Epithelial cell of proximal tubule (primary cell): ENCODE measurements at regions not wholly inside any gene's neighbourhood (a gene's known extent, or its start where the extent isn't known, plus 50 kb on each side); places are given as distances from the start of the nearest gene placed in this dataset.

Experiments used
- DNase-seq: peaks from one replicate; pipeline ENCODE4 v3.0.0-alpha.2; 2011; ENCODE audit warnings: low read depth
- H3K4me3 ChIP-seq: 2 replicates; pipeline ENCODE4 v1.5.1; 2011; ENCODE audit warnings: low read depth, mild to moderate bottlenecking, low read length
- TF ChIP-seq, protein P1 (sequence below): conservative IDR thresholded peaks from 2 replicates; pipeline ENCODE4 v1.5.1; 2012; ENCODE audit warnings: low read depth, mild to moderate bottlenecking, low read length

DNA sequence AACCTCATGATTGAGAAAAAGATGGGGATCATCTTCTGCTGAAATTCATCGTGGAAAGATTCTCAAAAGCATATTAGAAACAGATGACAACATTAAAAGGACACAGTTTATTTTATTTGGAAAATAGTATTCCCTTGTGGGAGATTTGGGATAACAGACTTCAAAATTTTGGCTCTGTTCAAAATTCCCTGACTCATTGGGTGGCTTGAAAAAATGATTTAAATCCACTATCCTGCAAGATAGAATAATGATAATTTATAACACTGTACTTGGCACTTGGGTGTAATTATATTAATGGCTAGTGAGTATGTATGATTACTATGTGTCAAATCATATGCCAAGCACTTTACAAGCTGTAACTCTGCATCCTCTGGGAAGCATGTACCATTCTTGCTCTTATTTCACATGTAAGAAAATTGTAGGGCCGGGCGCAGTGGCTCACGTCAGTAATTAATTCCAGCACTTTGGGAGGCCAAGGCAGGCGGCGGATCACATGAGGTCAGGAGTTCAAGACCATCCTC is 128.8 kb downstream of the LMNTD1 start:
- DNase-seq, result no peak
- TF ChIP-seq, protein P1, sequence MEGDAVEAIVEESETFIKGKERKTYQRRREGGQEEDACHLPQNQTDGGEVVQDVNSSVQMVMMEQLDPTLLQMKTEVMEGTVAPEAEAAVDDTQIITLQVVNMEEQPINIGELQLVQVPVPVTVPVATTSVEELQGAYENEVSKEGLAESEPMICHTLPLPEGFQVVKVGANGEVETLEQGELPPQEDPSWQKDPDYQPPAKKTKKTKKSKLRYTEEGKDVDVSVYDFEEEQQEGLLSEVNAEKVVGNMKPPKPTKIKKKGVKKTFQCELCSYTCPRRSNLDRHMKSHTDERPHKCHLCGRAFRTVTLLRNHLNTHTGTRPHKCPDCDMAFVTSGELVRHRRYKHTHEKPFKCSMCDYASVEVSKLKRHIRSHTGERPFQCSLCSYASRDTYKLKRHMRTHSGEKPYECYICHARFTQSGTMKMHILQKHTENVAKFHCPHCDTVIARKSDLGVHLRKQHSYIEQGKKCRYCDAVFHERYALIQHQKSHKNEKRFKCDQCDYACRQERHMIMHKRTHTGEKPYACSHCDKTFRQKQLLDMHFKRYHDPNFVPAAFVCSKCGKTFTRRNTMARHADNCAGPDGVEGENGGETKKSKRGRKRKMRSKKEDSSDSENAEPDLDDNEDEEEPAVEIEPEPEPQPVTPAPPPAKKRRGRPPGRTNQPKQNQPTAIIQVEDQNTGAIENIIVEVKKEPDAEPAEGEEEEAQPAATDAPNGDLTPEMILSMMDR, result no peak
- H3K4me3 ChIP-seq, result no peak overlapping the region

DNA sequence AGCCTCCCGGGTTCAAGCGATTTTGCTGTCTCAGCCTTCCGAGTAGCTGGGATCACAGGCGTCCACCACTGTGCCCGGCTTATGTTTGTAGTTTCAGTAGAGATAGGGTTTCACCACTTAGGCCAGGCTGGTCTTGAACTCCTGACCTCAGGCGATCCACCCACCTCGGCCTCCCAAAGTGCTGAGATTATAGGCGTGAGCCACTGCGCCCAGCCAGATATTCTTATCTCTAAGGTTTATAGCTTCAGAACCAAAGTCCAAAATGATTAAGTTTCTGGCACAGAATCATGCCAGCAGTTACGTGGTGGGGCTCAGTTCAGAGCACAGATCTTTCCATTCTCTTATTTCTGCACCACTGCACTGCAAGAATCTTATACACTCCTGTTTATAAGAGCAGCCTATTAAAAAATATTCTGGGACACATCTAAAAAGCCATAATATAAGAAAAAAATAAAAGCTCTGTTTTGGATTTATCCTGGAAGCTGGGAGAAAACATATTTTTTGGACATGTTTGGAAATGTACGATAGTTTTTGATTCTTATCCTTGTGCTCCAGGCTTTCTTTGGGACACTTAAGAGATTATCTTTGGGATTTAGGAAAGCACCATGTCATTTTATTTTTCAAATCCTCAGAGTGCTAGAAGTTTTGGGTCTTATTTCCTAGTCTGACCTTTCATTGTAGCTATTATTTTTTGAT is 129.6 kb downstream of the LMNTD1 start:
- TF ChIP-seq, protein P1, result no peak
- H3K4me3 ChIP-seq, result no peak overlapping the region
- no peak for DNase-seq

DNA sequence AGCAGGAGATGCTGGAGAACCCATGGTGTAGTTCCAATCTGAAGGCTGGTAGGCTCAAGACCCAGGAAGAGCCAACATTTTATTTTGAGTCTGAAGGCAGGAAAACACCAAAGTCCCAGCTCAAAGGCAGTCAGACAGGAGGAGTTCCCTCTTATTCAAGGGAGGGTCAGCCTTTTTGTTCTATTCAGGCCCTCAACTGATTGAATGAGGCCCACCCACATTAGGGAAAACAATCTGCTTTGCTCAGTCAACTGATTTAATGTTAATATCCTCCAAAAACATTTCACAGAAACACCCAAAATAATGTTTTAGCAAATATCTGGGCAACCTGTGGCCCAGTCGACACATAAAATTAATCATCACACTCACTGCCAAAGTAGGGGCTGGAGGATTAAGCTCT is 130.8 kb downstream of the LMNTD1 start:
- TF ChIP-seq, protein P1, result no peak
- no peak for DNase-seq

DNA sequence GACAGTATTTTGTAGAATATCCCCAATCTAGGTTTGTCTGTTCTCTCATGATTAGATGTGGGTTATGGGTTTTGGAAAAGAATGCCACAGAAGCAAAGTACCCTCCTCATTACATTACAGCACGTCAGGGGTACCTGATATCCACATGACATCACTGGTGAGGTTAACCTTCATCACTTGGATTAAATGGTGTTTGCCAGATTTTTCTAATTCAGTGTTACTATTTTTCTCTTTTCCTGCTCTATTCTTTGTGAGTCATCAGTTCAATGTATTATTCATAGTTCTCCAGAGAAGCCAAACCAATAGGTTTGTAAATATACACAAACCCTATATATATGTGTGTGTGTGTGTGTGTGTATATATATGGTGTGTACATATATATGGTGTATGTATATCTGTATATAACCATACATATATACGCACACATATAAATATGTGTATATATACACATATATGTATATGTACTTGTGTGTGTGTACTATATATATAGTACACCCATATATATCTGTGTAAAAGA is 131.4 kb downstream of the LMNTD1 start:
- no peak for DNase-seq
- H3K4me3 ChIP-seq, result no peak overlapping the region
- TF ChIP-seq, protein P1, result no peak

More for the DNA sequence above, 130.8 kb downstream of the LMNTD1 start:
- H3K4me3 ChIP-seq, result no peak overlapping the region

DNA sequence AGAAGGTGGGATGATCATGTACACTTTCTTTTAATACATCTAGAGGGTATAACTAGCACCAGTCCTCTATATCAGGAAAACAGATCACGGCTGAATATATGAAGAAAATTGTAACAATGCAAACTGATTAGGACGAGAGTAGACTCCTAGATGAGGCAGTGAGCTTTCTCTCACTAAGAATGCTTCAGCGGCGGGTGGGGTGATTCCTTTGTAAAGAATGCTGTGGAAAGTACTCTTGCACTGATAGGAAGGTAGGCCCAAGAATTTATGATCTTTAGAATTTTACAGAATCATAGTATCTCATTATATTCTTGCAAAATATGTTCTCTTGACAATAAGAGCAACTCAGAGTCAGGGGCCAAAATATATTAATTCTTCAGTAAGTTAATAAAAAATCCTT is 133.0 kb downstream of the LMNTD1 start:
- TF ChIP-seq, protein P1, result no peak
- no peak overlapping the region for H3K4me3 ChIP-seq
- DNase-seq, result no peak

DNA sequence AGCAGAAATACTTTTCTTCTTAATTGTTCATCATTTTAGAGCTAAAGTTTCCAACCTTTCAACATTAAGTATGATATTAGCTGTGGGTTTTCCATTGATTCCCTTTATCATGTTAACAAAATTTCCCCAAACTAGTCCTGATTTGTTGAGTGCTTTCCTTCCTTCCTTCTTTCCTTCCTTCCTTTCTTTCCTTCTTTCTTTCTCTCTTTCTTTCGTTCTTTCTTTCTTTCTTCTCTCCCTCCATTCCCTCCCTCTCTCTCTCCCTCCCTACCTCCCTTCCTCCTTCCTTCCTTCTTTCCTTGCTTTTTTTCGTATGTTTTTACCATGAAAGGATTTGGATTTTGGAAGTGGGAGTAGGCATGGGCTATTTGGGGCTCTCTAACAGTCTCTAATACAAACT is 133.5 kb downstream of the LMNTD1 start:
- H3K4me3 ChIP-seq, result no peak overlapping the region
- TF ChIP-seq, protein P1, result no peak
- DNase-seq, result no peak

DNA sequence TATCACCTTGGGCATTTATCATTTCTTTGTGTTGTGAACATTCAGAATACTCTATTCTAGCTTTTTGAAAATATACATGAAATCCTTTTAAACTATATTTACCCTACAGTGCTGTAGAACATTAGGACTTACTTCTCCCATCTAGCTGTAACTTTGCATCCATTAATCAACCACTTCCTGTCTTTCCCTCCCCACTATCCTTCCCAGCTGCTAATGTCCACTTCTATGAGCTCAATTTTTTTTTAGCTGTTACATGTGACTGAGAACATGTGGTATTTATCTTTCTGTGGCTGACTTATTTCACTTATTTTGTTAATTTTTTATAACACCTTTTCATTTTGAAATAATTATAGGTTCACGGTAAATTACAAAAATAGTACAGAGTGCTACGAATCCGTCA is 136.0 kb downstream of the LMNTD1 start:
- H3K4me3 ChIP-seq, result no peak overlapping the region
- DNase-seq, result no peak
- TF ChIP-seq, protein P1, result no peak
